Panc1 (cell line): ENCODE measurements at regions not wholly inside any gene's neighbourhood (a gene's known extent, or its start where the extent isn't known, plus 50 kb on each side); places are given as distances from the start of the nearest gene placed in this dataset.

Experiments
- TF ChIP-seq, protein P1 (sequence below), 2 experiments: IDR thresholded peaks; 2 replicates each; pipeline ENCODE4 v1.6.1; 2011 to 2012; ENCODE audit warnings: low read depth in 2 of 2, control low read depth in 1 of 2, low read length in 1 of 2, mild to moderate bottlenecking in 1 of 2, moderate library complexity in 1 of 2; ENCODE audit not compliant: insufficient read depth in 1 of 2
- TF ChIP-seq, protein P2 (sequence below): fragments of 450-650 bp; IDR thresholded peaks from 2 replicates; pipeline ENCODE4 v1.5.1; 2017; ENCODE audit warnings: mild to moderate bottlenecking

DNA sequence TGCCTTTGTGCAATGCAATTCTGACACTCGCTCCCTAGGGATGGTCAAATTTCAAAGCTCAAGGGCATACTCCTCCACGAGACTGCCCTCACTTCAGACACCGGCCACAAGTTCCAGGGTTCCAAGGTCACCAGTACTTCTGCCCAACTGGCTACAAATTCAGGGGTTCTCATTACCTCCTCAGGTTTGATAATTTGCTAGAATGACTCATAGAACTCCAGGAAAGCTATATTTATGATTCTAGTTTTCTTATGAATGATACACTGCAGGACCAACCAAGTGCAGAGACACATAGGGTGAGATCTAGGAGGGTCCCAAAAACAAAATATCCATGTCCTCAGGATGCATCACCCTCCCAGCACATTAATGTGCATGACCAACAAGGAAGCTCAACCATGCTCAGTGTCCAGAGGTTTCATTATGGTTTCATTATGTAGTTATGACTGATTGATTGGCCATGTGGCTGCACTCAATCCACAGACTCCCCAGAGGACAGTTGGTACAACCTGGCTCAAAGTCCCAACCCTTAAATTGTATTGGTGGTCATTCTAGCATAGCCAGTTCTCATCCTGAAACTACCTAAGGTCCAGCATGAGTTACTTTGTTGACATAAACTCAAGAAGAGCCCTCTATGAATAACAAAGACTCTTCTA, 170.4 kb upstream of the LRRN1 start:
- TF ChIP-seq, protein P1, sequence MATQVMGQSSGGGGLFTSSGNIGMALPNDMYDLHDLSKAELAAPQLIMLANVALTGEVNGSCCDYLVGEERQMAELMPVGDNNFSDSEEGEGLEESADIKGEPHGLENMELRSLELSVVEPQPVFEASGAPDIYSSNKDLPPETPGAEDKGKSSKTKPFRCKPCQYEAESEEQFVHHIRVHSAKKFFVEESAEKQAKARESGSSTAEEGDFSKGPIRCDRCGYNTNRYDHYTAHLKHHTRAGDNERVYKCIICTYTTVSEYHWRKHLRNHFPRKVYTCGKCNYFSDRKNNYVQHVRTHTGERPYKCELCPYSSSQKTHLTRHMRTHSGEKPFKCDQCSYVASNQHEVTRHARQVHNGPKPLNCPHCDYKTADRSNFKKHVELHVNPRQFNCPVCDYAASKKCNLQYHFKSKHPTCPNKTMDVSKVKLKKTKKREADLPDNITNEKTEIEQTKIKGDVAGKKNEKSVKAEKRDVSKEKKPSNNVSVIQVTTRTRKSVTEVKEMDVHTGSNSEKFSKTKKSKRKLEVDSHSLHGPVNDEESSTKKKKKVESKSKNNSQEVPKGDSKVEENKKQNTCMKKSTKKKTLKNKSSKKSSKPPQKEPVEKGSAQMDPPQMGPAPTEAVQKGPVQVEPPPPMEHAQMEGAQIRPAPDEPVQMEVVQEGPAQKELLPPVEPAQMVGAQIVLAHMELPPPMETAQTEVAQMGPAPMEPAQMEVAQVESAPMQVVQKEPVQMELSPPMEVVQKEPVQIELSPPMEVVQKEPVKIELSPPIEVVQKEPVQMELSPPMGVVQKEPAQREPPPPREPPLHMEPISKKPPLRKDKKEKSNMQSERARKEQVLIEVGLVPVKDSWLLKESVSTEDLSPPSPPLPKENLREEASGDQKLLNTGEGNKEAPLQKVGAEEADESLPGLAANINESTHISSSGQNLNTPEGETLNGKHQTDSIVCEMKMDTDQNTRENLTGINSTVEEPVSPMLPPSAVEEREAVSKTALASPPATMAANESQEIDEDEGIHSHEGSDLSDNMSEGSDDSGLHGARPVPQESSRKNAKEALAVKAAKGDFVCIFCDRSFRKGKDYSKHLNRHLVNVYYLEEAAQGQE (IDR thresholded peaks at IDR 0.05; ENCODE audit: insufficient read depth in 1 of 2, low read depth in 2 of 2, low read length in 1 of 2) = no peak
- TF ChIP-seq, protein P2, sequence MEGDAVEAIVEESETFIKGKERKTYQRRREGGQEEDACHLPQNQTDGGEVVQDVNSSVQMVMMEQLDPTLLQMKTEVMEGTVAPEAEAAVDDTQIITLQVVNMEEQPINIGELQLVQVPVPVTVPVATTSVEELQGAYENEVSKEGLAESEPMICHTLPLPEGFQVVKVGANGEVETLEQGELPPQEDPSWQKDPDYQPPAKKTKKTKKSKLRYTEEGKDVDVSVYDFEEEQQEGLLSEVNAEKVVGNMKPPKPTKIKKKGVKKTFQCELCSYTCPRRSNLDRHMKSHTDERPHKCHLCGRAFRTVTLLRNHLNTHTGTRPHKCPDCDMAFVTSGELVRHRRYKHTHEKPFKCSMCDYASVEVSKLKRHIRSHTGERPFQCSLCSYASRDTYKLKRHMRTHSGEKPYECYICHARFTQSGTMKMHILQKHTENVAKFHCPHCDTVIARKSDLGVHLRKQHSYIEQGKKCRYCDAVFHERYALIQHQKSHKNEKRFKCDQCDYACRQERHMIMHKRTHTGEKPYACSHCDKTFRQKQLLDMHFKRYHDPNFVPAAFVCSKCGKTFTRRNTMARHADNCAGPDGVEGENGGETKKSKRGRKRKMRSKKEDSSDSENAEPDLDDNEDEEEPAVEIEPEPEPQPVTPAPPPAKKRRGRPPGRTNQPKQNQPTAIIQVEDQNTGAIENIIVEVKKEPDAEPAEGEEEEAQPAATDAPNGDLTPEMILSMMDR = no peak
